Liver (tissue), 7 donors: ENCODE measurements at regions not wholly inside any gene's neighbourhood (a gene's known extent, or its start where the extent isn't known, plus 50 kb on each side); places are given as distances from the start of the nearest gene placed in this dataset.

Source experiments
- DNase-seq: peaks from one replicate; pipeline ENCODE4 v3.0.0-alpha.2; 2017; ENCODE audit warnings: low spot score
- H3K27ac ChIP-seq, 2 donors: one replicate each; pipeline ENCODE4 v1.7.0; 2013; ENCODE audit warnings: inconsistent platforms in 2 of 2, low read length in 2 of 2, control low read depth in 1 of 2, low read depth in 1 of 2, mild to moderate bottlenecking in 1 of 2
- H3K27me3 ChIP-seq, 4 donors: one replicate each; pipeline versions ENCODE4 v1.6.1 to v1.7.0; 2013; ENCODE audit warnings: low read length in 3 of 4, inconsistent platforms in 1 of 4, mild to moderate bottlenecking in 1 of 4, moderate library complexity in 1 of 4; ENCODE audit not compliant: control insufficient read depth in 4 of 4, insufficient read depth in 4 of 4
- H3K36me3 ChIP-seq, 4 donors: one replicate each; pipeline versions ENCODE4 v1.6.1 to v1.7.0; 2013; ENCODE audit warnings: low read length in 3 of 4, mild to moderate bottlenecking in 3 of 4, low read depth in 1 of 4, moderate library complexity in 1 of 4; ENCODE audit not compliant: control insufficient read depth in 4 of 4, insufficient read depth in 3 of 4
- H3K4me1 ChIP-seq, 4 donors: one replicate each; pipeline versions ENCODE4 v1.6.1 to v1.7.0; 2013; ENCODE audit warnings: low read length in 3 of 4, mild to moderate bottlenecking in 3 of 4, moderate library complexity in 1 of 4; ENCODE audit not compliant: control insufficient read depth in 4 of 4, insufficient read depth in 4 of 4
- H3K4me3 ChIP-seq, 3 donors: one replicate each; pipeline versions ENCODE4 v1.6.1 to v1.7.0; 2013; ENCODE audit warnings: low read length in 3 of 3, control low read depth in 1 of 3, low read depth in 1 of 3, mild to moderate bottlenecking in 1 of 3
- H3K9ac ChIP-seq, 2 donors: one replicate each; pipeline ENCODE4 v1.7.0; 2013; ENCODE audit warnings: low read length in 2 of 2, mild to moderate bottlenecking in 2 of 2, moderate library complexity in 2 of 2, control low read depth in 1 of 2, low read depth in 1 of 2
- H3K9me3 ChIP-seq, 4 donors: one replicate each; pipeline versions ENCODE4 v1.6.1 to v1.7.0; 2013; ENCODE audit warnings: low read length in 3 of 4; ENCODE audit not compliant: control insufficient read depth in 4 of 4
- EGR1 ChIP-seq, 2 donors: IDR thresholded peaks; 2 replicates each; pipeline ENCODE4 v1.6.1; 2016 to 2018; ENCODE audit warnings: antibody characterized with exemption in 2 of 2, low read depth in 2 of 2
- FOXA1 ChIP-seq: IDR thresholded peaks from 2 replicates; pipeline ENCODE4 v1.6.1; 2016; ENCODE audit warnings: antibody characterized with exemption
- FOXA2 ChIP-seq: IDR thresholded peaks from 2 replicates; pipeline ENCODE4 v1.6.1; 2016; ENCODE audit warnings: antibody characterized with exemption
- GABPA ChIP-seq, 2 donors: IDR thresholded peaks in 1 of 2; conservative IDR thresholded peaks in 1 of 2; 2 replicates each; pipeline ENCODE4 v1.6.1; 2016; ENCODE audit warnings: antibody characterized with exemption in 2 of 2, mild to moderate bottlenecking in 1 of 2, moderate library complexity in 1 of 2
- HNF4A ChIP-seq, 2 donors: conservative IDR thresholded peaks; 2 replicates each; pipeline ENCODE4 v1.6.1; 2016; ENCODE audit warnings: antibody characterized with exemption in 2 of 2, mild to moderate bottlenecking in 2 of 2
- HNF4G ChIP-seq: IDR thresholded peaks from 2 replicates; pipeline ENCODE4 v1.6.1; 2016; ENCODE audit warnings: antibody characterized with exemption
- JUND ChIP-seq, 2 donors: IDR thresholded peaks; 2 replicates each; pipeline ENCODE4 v1.6.1; 2016; ENCODE audit warnings: antibody characterized with exemption in 2 of 2
- MAX ChIP-seq: IDR thresholded peaks from 2 replicates; pipeline ENCODE4 v1.6.1; 2016; ENCODE audit warnings: antibody characterized with exemption
- RAD21 ChIP-seq, 2 donors: IDR thresholded peaks; 2 replicates each; pipeline ENCODE4 v1.6.1; 2016; ENCODE audit warnings: antibody characterized with exemption in 2 of 2, mild to moderate bottlenecking in 2 of 2
- REST ChIP-seq: IDR thresholded peaks from 2 replicates; pipeline ENCODE4 v1.6.1; 2016; ENCODE audit warnings: antibody characterized with exemption, mild to moderate bottlenecking
- SP1 ChIP-seq: IDR thresholded peaks from 2 replicates; pipeline ENCODE4 v1.6.1; 2018; ENCODE audit warnings: antibody characterized with exemption, mild to moderate bottlenecking
- TAF1 ChIP-seq: conservative IDR thresholded peaks from 2 replicates; pipeline ENCODE4 v1.6.1; 2016; ENCODE audit warnings: antibody characterized with exemption, mild to moderate bottlenecking
- YY1 ChIP-seq: IDR thresholded peaks from 2 replicates; pipeline ENCODE4 v1.6.1; 2016; ENCODE audit warnings: antibody characterized with exemption, mild to moderate bottlenecking
- ZBTB33 ChIP-seq: IDR thresholded peaks from 2 replicates; pipeline ENCODE4 v1.6.1; 2016; ENCODE audit warnings: antibody characterized with exemption
- WGBS: extraction: QIAGEN DNeasy Blood & Tissue Kit; methylation state at CpG from one replicate; pipeline ENCODE4 v1.1.7; 2013; 5-methylcytosine and 5-hydroxymethylcytosine counted together
- donor health status: healthy.
- donor health status: healthy.
- donor health status: healthy.
- donor health status: healthy.

- Histone ChIP-seq H3K27me3 (peaks cover 0 to 8% (median 0%) of the 10 kb centered on the region in 4 donors), H3K4me3 (no peak overlapping the region), H3K4me1 (no peaks in the 10 kb centered on the region), H3K9ac (no peak overlapping the region), H3K36me3 (no peaks in the 10 kb centered on the region), H3K27ac (no peak overlapping the region), H3K9me3 (peaks cover 0 to 4% (median 0%) of the 10 kb centered on the region in 4 donors)
- TF ChIP-seq REST, result no peak
- no peak for TF ChIP-seq FOXA2
- no peak for TF ChIP-seq FOXA1
- TF ChIP-seq TAF1, result no peak
- TF ChIP-seq RAD21 (IDR thresholded peaks at IDR 0.05), result no peak
- no peak for TF ChIP-seq JUND (IDR thresholded peaks at IDR 0.05)
- TF ChIP-seq YY1, result no peak
- no peak for DNase-seq
These were observed 349.8 kb upstream of the DAB2 start for GRCh38 chr5:39774605-39775004.

GRCh38 chr5:39772307-39772706 lies 347.5 kb upstream of the DAB2 start:
- Histone ChIP-seq H3K4me1 (no peaks in the 10 kb centered on the region), H3K4me3 (no peak overlapping the region), H3K36me3 (no peaks in the 10 kb centered on the region), H3K27ac (no peak overlapping the region), H3K27me3 (peaks cover 0 to 8% (median 0%) of the 10 kb centered on the region in 4 donors), H3K9me3 (peaks cover 0 to 1% (median 0%) of the 10 kb centered on the region in 4 donors), H3K9ac (no peak overlapping the region)
- no peak for TF ChIP-seq SP1
- no peak for TF ChIP-seq RAD21 (IDR thresholded peaks at IDR 0.05)
- no peak for TF ChIP-seq EGR1 (IDR thresholded peaks at IDR 0.05; ENCODE audit: low read depth in 2 of 2)
- TF ChIP-seq REST, result no peak
- no peak for TF ChIP-seq TAF1
- no peak for TF ChIP-seq ZBTB33
- no peak for TF ChIP-seq YY1
- TF ChIP-seq HNF4G, result no peak
- no peak for TF ChIP-seq MAX
- TF ChIP-seq FOXA2, result no peak
- no peak for TF ChIP-seq GABPA (IDR thresholded peaks at IDR 0.05 in 1 of 2, conservative IDR thresholded peaks at IDR 0.05 in 1 of 2)
- TF ChIP-seq HNF4A (conservative IDR thresholded peaks at IDR 0.05), result no peak
- no peak for DNase-seq
- WGBS, result 72% methylated on average over 2 of the region's 2 CpGs
